HG03196 (cell line): ENCODE measurements at regions not wholly inside any gene's neighbourhood (a gene's known extent, or its start where the extent isn't known, plus 50 kb on each side); places are given as distances from the start of the nearest gene placed in this dataset.

Source experiments
- ATAC-seq: cut with Tn5 transposase; IDR thresholded peaks from one replicate; pipeline ENCODE4 v1.9.1; 2021; ENCODE audit not compliant: unreplicated experiment

- ATAC-seq: no peak
Observed at GRCh38 chr1:70919706-70920323, 127.8 kb downstream of the PTGER3 start.
